HFF-Myc (cell line): ENCODE measurements at regions not wholly inside any gene's neighbourhood (a gene's known extent, or its start where the extent isn't known, plus 50 kb on each side); places are given as distances from the start of the nearest gene placed in this dataset.

ENCODE experiments used
- DNase-seq: peaks from one replicate; pipeline ENCODE4 v3.0.0-alpha.2; 2011; ENCODE audit warnings: low read depth; ENCODE audit errors: extremely low read depth
- H3K4me3 ChIP-seq: replicated peaks from 2 replicates; pipeline ENCODE4 v1.5.1; 2011; ENCODE audit warnings: low read depth, mild to moderate bottlenecking, control low read depth, low read length
- TF ChIP-seq, protein P1 (sequence below): IDR thresholded peaks from 2 replicates; pipeline ENCODE4 v1.5.1; 2012; ENCODE audit warnings: mild to moderate bottlenecking, low read depth, low read length, control low read depth; ENCODE audit errors: missing control alignments

DNA sequence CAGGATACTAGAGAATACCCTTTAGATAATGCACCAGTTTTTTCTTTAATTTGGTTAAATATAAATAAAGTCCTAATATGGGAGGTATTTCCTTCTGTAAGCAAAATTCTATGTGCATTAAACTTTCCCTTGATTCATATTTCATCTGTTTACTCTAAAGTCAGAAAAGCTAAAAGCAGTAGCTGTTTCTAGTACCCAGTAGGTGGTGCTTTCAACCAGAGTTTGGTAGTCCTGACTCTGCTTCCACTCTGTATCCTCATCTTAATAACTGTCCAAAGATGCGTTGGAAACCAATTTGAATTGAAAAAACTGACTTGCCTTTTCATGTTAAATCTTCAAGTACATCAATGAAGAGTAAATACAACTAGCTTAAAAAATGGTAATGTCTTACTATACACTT lies 1065.2 kb downstream of the JRKL start:
- TF ChIP-seq, protein P1, sequence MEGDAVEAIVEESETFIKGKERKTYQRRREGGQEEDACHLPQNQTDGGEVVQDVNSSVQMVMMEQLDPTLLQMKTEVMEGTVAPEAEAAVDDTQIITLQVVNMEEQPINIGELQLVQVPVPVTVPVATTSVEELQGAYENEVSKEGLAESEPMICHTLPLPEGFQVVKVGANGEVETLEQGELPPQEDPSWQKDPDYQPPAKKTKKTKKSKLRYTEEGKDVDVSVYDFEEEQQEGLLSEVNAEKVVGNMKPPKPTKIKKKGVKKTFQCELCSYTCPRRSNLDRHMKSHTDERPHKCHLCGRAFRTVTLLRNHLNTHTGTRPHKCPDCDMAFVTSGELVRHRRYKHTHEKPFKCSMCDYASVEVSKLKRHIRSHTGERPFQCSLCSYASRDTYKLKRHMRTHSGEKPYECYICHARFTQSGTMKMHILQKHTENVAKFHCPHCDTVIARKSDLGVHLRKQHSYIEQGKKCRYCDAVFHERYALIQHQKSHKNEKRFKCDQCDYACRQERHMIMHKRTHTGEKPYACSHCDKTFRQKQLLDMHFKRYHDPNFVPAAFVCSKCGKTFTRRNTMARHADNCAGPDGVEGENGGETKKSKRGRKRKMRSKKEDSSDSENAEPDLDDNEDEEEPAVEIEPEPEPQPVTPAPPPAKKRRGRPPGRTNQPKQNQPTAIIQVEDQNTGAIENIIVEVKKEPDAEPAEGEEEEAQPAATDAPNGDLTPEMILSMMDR = no peak
- H3K4me3 ChIP-seq = no peak overlapping the region
- no peak for DNase-seq

DNA sequence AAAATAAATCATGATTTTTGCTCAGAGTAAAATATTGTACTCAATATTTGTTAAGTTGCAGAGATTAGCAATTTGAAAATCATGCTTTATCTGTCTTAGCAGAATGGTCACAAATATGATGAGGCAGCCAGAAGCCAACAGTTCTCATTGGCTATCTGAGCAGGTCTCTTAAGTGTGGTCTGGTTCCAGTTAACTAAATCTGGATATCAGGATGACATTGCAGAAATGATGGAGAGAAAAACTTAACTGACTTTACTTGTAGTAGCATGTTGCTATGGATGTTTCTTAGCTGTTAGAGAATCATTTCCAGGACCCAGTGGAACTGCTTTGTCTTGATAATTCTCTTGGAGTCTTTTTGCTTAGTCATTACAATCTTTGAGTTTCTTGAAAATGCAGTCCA lies 1070.3 kb downstream of the JRKL start:
- no peak for DNase-seq
- no peak overlapping the region for H3K4me3 ChIP-seq
- TF ChIP-seq, protein P1 = no peak

DNA sequence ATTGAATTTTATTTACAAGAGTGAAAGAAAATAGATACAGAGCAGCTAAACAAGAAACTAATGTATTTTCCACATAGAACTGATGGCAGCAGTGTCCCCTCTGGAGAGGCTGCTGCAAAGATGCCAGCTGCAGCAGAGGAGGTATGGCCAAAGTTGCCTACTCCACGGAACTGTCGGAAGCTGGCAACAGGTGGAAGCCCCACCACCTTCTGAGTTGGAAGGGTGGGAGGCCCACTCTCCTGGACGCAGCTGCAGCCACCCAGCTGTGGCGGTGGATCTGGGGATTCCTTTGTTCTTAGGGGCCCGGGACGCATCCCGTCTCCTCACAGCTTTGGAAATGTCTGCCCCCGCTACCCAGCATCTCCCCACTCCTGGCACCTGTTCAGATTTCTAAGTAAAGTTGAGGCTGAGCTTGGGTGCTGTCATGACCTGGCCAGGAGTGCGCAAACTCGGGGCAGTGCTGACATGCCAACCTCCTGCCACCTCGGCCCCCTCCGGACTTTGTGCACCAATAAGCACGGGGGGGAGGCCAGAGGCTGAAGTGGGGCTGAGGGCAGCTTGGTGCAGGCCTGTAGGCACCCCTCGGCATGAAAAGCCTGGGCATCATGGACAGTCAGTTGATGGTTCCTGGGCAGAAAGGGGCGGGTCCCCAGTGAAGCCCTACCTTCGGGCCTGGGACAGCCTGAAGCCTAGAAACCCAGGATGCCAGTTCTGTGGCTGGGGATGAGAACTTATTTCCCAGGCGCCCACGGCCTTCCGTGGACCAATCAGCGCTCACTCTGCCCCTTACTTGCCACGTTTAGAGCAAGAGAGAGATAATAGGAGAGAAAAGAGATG lies 1071.4 kb downstream of the JRKL start:
- no peak for DNase-seq
- TF ChIP-seq, protein P1 = no peak
- no peak overlapping the region for H3K4me3 ChIP-seq

DNA sequence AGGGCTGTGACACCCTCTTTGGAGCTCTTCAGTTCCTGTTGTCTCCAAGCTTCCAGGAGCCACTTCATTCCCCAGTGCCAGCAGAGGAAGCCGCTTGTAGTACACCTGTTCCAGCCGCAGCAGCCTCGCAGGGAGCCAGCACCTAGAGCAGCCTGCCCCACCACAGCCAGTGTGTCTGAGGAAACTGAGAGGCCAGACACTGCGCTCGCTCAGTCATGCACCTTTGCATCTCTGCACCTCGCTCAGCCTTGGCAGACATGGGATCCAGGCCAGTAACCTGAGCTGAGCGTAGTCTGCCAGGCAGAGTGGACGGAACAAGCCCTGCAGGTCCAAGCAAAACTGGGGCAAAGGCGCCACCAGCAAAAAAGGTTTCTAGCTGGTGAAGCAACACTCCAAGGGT lies 1072.1 kb downstream of the JRKL start:
- TF ChIP-seq, protein P1 = no peak
- no peak overlapping the region for H3K4me3 ChIP-seq
- no peak for DNase-seq

DNA sequence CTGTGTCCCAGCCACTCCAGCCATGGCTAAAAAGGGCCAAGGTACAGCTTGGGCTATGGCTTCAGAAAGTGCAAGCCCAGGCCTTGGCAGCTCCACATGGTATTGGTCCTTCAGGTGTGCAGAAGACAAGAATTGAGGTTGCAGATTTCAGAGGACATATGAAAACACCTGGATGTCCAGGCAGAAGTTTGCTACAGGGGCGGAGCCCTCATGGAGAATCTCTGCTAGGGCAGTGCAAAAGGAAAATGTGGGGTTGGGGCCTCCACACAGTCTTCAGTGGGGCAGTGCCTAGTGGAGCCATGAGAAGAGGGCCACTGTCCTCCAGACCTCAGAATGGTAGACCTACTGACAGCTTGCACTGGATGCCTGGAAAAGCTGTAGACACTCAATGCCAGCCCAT lies 1074.1 kb downstream of the JRKL start:
- TF ChIP-seq, protein P1 = no peak
- H3K4me3 ChIP-seq = no peak overlapping the region
- DNase-seq = no peak

DNA sequence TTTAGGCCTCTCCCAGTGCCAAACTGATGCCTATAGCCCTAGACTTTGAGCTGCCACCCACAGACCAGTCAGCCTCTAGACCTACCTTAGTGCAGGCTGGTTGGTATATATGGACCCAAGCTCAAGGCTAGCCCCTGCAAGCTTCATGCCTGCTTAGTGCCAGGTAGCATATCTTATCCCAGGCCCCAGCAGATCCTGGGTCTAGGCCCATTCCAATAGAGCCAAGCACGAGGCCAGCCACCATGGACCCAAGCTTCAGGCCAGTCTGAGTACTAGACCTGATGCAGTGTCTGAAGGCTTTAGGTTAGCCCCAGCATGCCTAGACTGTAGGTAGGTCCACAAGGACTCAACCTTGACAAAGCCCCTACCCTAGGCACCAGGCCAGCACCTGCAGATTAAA lies 1081.7 kb downstream of the JRKL start:
- no peak for DNase-seq
- no peak overlapping the region for H3K4me3 ChIP-seq
- TF ChIP-seq, protein P1 = no peak

DNA sequence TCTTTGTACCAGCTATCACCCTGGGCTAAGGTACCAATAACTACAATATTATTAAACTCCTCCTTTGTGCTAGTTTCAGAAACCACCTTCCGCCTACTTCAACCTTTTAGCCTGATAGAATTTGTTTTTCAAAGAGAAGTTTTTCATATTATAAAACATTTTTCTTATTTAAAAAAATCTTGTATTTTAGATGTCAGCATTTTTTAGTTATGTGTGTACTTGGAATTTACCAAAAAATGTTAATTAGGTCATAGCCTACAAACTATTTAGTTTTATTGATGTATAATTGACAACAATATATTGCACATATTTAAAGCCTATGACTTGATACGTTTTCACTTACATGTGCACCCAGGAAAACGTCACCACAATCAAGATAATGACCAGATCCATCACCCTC lies 1097.6 kb downstream of the JRKL start:
- TF ChIP-seq, protein P1 = no peak
- no peak for DNase-seq
- H3K4me3 ChIP-seq = no peak overlapping the region
